ENCODE measurements at regions not wholly inside any gene's neighbourhood (a gene's known extent, or its start where the extent isn't known, plus 50 kb on each side); places are given as distances from the start of the nearest gene placed in this dataset.

- TF ChIP-seq CTCF (IDR thresholded peaks at IDR 0.05) (no peak), ZFX (IDR thresholded peaks at IDR 0.05; ENCODE audit: borderline replicate concordance) (no peak)
These were observed 78.0 kb downstream of the ARL5B start for GRCh38 chr10:18737236-18737635.
